Nephron (organoid): ENCODE measurements at regions not wholly inside any gene's neighbourhood (a gene's known extent, or its start where the extent isn't known, plus 50 kb on each side); places are given as distances from the start of the nearest gene placed in this dataset.

Experiments used
- H3K27ac Mint-ChIP-seq, 3 experiments: 2 replicates each; pipeline ENCODE4 v1.8.0; 2020; ENCODE audit warnings: mixed read lengths in 3 of 3, mild to moderate bottlenecking in 2 of 3, moderate library complexity in 1 of 3
- H3K27me3 Mint-ChIP-seq: 2 replicates; pipeline ENCODE4 v1.8.0; 2021; ENCODE audit warnings: low read depth, mild to moderate bottlenecking, moderate library complexity, mixed read lengths
- H3K36me3 Mint-ChIP-seq: 2 replicates; pipeline ENCODE4 v1.8.0; 2020; ENCODE audit warnings: low read depth, mixed read lengths
- H3K4me1 Mint-ChIP-seq: 2 replicates; pipeline ENCODE4 v1.8.0; 2020; ENCODE audit warnings: mixed read lengths
- H3K4me3 Mint-ChIP-seq, 3 experiments: 2 replicates each; pipeline ENCODE4 v1.8.0; 2020; ENCODE audit warnings: mild to moderate bottlenecking in 3 of 3, mixed read lengths in 3 of 3, moderate library complexity in 2 of 3
- H3K9me3 Mint-ChIP-seq: 2 replicates; pipeline ENCODE4 v1.8.0; 2020; ENCODE audit warnings: mixed read lengths
- CTCF ChIP-seq, 3 experiments: fragments of 200-600 bp; sonication (generic); IDR thresholded peaks; one replicate each; pipeline ENCODE4 v1.5.0; 2021; ENCODE audit warnings: antibody characterized with exemption in 3 of 3; ENCODE audit not compliant: unreplicated experiment in 3 of 3

GRCh38 chr11:38089726-38090125 lies 1491.7 kb upstream of the RAG2 start:
- no peak overlapping the region for H3K27ac Mint-ChIP-seq
- H3K4me3 Mint-ChIP-seq, result no peak overlapping the region
- no peaks in the 10 kb centered on the region for H3K4me1 Mint-ChIP-seq
- H3K36me3 Mint-ChIP-seq, result no peaks in the 10 kb centered on the region
- H3K27me3 Mint-ChIP-seq, result no peaks in the 10 kb centered on the region
- TF ChIP-seq CTCF (IDR thresholded peaks at IDR 0.05; ENCODE audit: unreplicated experiment in 3 of 3), result no peak
- peaks cover 11% of the 10 kb centered on the region for H3K9me3 Mint-ChIP-seq

- H3K27me3 Mint-ChIP-seq, result no peaks in the 10 kb centered on the region
- H3K4me3 Mint-ChIP-seq, result no peak overlapping the region
- peaks cover 5% of the 10 kb centered on the region for H3K4me1 Mint-ChIP-seq
- peaks cover 3% of the 10 kb centered on the region for H3K9me3 Mint-ChIP-seq
- H3K27ac Mint-ChIP-seq, result no peak overlapping the region
- no peak for TF ChIP-seq CTCF (IDR thresholded peaks at IDR 0.05; ENCODE audit: unreplicated experiment in 3 of 3)
- no peaks in the 10 kb centered on the region for H3K36me3 Mint-ChIP-seq
Measured at GRCh38 chr11:38060920-38061319, 1462.9 kb upstream of the RAG2 start.

- no peaks in the 10 kb centered on the region for H3K36me3 Mint-ChIP-seq
- TF ChIP-seq CTCF (IDR thresholded peaks at IDR 0.05; ENCODE audit: unreplicated experiment in 3 of 3), result no peak
- H3K27ac Mint-ChIP-seq, result no peak overlapping the region
- H3K27me3 Mint-ChIP-seq, result no peaks in the 10 kb centered on the region
- no peak overlapping the region for H3K4me3 Mint-ChIP-seq
- H3K4me1 Mint-ChIP-seq, result peaks cover 5% of the 10 kb centered on the region
- peaks cover 3% of the 10 kb centered on the region for H3K9me3 Mint-ChIP-seq
Measured at GRCh38 chr11:38060136-38060535, 1462.1 kb upstream of the RAG2 start.

- Mint-ChIP-seq H3K9me3 (no peaks in the 10 kb centered on the region), H3K4me1 (no peaks in the 10 kb centered on the region), H3K27me3 (no peaks in the 10 kb centered on the region), H3K27ac (no peak overlapping the region), H3K36me3 (no peaks in the 10 kb centered on the region), H3K4me3 (no peak overlapping the region)
- no peak for TF ChIP-seq CTCF (IDR thresholded peaks at IDR 0.05; ENCODE audit: unreplicated experiment in 3 of 3)
Measured at GRCh38 chr11:38046571-38047135, 1448.6 kb upstream of the RAG2 start.

- no peak for TF ChIP-seq CTCF (IDR thresholded peaks at IDR 0.05; ENCODE audit: unreplicated experiment in 3 of 3)
- H3K4me3 Mint-ChIP-seq, result no peak overlapping the region
Measured at GRCh38 chr11:38043060-38043459, 1445.0 kb upstream of the RAG2 start.

GRCh38 chr11:38038777-38039176 lies 1440.7 kb upstream of the RAG2 start:
- TF ChIP-seq CTCF (IDR thresholded peaks at IDR 0.05; ENCODE audit: unreplicated experiment in 3 of 3), result no peak
- Mint-ChIP-seq H3K9me3 (peaks cover 3% of the 10 kb centered on the region), H3K4me1 (no peaks in the 10 kb centered on the region)

More at GRCh38 chr11:38043060-38043459, 1445.0 kb upstream of the RAG2 start:
- Mint-ChIP-seq H3K27me3 (no peaks in the 10 kb centered on the region), H3K36me3 (no peaks in the 10 kb centered on the region), H3K4me1 (no peaks in the 10 kb centered on the region), H3K27ac (no peak overlapping the region), H3K9me3 (no peaks in the 10 kb centered on the region)

More at GRCh38 chr11:38038777-38039176, 1440.7 kb upstream of the RAG2 start:
- Mint-ChIP-seq H3K27ac (no peak overlapping the region), H3K27me3 (no peaks in the 10 kb centered on the region), H3K36me3 (no peaks in the 10 kb centered on the region), H3K4me3 (no peak overlapping the region)
